ENCODE measurements at regions not wholly inside any gene's neighbourhood (a gene's known extent, or its start where the extent isn't known, plus 50 kb on each side); places are given as distances from the start of the nearest gene placed in this dataset.
"Not testable (repeated sequence)": the region's sequence is repeated elsewhere in the genome, so short reads cannot be mapped to it uniquely, and the experiment has no call there.

DNA sequence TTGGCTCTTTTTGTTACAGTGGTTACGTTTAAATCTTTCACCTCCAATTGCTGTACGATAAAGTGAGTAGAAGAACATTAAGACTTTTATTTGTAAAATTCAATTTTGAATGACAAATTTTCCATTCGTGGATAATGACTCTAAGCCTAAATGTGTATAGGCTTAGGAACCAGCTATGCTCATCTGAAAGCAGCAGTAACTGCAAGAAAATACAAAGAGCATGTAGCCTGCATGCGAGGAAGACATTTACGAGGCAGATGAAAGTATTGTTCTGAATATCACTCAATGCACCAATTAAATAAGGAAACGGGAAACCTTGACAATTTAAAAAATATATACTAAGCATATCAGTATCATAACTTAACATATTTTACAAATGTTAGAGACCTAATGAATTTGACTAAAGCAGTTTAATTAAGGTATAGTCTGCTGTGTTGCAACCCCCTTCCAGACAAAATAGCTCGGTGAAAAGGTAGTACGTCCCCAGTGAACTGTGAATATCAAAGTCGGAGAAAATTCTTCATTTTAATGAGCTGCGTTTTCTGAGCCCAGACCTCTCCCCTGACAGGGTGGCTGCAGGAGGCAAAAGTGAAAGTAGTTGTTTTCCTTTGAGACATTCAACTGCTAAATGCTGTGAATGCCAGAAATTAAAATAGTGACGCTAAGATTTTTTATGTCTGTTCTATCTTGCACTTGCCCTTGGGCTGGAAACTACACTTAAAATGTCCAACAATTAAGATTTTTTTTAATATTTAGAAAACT lies 1236.5 kb upstream of the TENM3 start:
- DNase-seq: no peak

DNA sequence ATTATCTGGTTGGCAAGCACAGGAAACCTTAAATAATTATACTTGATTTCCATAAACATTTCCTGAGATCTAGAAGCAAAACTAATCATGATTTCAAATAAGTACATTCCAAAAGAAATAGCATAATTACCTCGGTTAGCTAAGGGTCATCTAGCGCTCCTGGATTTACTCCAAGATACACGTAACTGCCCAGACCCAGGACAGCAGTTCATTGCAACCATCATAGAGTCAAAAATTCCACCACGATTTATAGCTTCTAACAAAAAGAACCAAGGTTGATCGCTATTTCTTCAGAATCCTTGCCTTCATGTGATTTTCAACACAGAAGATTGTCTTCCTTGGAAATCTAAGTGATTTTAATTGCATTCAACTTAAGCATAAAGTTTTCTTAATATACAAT lies 1235.5 kb upstream of the TENM3 start:
- no peak for DNase-seq

DNA sequence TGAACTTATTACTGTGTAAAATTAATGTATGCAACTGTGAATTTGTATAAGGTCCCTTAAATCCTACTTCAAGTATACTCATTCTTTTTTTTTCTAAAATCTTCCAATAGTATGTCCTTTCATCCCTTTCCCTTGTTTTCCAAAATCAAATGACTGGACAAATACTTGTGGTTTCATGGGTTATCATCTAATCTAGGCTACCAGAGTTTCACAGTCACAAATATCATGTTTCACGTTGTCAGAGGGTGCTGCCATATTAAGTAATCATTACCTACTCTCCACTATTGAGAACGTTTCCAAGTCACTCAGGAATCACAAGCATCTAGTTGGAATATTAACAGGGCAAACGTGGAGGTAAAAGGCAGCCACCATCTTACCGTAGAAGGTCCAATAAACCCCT lies 1235.0 kb upstream of the TENM3 start:
- no peak for DNase-seq

DNA sequence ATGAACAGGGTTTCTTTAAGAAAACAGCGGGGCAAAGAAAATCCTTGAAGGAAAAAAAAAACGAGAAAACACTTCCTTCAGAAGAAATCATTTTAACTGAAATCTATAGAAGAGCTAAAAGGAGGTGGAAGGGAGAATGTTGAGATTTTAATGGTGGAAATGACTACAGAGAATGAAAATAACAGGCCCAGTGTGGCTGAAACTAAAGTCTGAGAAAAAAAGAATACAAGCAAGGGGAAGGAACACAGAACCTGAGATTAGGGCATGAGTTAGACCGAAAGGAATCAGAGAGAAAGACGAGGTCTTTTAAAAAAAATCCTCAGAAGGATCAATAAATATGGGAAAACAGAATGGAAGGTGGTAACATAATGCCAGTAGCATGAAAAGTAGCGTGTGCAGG lies 1230.0 kb upstream of the TENM3 start:
- DNase-seq: no peak

DNA sequence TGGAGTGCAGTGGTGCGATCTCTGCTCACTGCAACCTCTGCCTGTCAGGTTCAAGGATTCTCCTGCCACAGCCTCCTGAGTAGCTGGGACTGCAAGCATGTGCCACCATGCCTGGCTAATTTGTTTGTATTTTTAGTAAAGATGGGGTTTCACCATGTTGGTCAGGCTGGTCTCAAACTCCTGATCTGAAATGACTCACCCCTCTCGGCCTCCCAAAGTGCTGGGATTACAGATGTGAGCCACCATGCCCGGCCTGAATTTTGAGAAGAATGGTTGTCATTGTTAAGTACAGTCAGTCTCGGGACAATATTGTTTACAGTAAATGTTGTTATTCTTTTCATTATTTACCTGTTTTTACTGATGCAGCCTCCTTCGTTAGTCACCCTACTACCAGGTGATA lies 1226.2 kb upstream of the TENM3 start:
- no peak for DNase-seq

DNA sequence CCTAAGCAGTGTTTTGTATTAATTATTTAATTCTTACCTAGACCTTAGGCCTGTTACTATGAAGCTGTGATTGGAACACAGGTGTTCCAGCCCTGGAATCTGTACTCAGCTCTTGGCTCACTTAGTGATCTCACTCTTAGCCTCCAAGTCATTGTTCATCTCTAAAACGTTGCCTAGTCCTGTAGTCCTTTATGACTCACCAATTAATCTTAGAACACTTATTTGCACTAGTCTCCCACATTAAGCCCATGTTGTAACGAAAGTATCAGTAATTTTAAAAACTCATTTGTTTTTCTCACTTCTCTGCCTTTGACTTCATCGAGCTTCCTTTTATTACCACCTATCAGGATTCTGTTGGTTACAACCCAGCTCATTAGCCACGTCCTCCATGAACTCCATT lies 1224.7 kb upstream of the TENM3 start:
- DNase-seq: no peak

DNA sequence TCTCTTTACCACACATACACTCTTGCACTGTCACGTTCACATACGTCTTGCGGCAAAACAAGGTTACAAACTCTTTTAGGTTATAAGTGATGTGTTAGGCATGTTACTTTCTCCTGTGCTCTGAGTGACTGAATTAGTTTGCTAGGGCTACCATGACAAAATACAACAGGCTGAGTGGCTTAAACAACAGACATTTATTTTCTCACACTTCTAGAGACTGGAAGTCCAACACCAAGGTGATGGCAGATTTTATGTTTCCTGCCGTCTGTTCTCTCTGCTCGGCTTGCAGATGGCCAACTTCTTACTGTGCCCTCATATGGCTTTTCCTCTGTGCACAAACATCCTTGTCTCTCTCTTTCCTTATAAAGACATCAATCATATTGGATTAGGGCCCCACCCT lies 1224.3 kb upstream of the TENM3 start:
- no peak for DNase-seq

DNA sequence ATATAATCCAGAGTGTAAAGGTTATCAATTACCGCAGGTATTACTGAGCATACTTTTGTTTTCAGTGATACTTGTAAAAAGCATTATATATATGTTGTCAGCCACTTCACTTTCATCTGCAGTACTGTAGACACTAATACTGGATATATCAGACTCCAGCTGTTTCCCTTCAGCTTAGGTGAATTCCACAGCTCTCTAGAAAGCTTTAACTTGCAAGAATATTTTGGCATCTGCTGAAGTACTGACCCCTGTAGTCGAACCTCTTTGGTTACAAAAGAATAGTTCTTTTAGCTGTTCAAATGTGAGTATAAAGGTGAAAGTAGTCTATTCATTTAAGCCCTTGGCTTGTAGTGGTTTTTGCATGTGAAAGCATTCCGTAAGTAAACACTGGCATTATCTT lies 1222.7 kb upstream of the TENM3 start:
- no peak for DNase-seq

DNA sequence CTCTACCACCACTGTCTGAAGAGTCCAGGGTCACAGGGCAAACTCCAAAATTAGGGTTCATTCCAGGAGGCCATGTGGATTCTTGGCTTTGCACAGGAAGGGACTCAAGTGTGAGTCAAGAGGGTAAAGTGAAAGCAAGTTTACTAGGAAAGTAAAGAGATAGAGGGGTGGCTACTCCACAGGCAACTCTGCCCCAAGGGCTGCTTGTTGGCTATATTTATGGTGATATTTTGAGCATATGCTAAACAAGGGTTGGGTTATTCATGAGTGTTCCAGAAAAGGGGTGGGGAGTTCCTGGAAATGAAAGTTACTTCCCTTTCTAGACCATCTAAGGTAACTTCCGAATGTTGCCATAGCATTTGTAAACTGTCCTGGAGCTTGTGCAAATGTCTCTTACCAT lies 1222.0 kb upstream of the TENM3 start:
- no peak for DNase-seq

DNA sequence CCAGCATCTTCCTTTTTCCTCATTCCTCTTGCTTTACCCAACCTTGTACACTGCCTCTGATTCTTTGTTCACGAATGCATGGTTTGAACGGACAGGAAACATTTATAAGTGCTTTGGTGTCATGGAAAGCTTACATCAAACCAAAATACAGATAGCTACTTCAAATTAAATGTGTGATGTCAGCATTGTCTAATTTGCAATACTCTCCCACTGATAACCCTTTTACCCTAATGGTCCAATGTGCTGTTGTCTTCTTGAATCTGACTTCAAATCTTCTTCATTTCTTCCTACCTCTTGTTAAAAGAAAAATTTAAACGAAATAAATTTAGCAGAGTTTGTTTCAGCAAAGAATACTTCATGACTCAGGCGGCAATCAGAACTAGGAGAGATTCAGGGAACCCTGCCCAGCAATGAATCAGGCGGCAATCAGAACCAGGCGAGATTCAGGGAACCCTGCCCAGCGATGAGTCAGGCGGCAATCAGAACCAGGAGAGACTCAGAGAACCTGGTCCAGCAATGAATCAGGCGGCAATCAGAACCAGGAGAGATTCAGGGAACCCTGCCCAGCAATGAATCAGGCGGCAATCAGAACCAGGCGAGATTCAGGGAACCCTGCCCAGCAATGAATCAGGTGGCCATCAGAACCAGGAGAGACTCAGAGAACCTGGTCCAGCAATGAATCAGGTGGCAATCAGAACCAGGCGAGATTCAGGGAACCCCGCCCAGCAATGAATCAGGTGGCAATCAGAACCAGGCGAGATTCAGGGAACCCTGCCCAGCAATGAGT lies 1212.9 kb upstream of the TENM3 start:
- DNase-seq: not testable (repeated sequence)

DNA sequence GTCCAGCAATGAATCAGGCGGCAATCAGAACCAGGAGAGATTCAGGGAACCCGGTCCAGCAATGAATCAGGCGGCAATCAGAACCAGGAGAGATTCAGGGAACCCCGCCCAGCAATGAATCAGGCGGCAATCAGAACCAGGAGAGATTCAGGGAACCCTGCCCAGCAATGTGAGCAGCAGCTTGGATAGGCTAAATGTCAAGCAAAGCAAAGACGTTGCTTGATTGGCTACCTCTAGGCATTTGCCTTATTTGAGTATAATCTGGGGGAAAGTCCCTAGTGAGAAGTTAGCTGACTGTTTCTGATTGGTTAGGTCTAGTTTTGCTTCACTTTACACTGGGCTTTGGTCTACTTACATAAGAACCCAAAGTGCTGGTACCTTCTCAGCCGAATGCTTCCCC lies 1212.2 kb upstream of the TENM3 start:
- DNase-seq: no peak

DNA sequence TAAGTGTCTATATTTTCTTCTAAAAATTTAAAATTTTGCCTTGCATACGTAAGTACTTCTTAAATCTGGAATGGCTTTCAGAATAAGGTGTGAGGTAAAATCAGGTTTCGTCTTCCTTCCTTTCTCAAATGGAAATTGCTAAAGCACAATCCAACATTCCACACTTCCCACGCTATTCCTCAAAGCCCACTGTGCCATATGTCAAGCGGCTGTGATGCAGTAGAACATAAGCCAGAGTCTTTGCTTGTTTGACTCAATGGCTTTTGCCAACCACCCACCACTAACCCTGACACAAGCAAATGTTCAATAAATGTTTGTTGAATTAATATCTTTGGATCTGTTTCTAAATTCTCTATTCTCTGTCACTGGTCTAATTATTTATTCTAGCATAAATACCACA lies 1199.7 kb upstream of the TENM3 start:
- DNase-seq: no peak

DNA sequence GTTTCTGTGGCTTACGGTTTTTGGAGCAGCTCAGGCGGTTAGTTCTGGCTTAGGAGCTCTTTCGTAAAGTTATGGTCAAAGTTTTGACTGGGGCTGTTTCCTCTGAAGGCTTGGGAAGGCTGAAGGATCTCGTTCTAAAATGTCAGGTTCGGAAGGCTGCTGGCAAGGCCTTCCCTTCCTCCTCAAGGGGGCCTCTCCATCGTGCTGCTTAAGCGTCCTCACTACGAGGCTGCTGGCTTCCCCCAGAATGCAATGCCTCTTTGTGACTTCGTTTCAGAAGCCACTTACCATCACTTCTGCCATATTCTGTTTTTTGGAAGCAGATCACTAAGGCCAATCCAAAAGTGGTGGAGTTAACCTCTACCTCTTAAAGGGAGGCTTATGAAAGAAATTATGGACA lies 1196.4 kb upstream of the TENM3 start:
- no peak for DNase-seq

DNA sequence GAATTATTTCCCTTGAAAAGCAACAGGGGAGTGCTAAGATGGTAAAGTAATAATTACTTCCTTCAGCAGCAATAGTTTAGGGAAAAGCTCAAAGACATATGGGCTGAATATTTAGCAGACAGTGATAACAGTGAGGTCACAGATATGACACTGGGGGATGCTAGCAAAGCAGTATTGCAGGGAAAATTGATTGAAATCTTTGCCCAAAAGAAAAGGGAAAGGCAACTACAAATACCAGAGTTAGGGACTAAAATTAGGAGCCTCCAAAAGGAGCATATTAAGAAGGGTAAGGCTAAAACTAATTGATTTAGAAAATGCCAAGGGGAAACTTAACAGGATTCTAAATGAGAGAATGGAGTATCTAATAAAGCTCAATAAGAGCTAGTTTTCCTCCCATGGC lies 1191.3 kb upstream of the TENM3 start:
- DNase-seq: no peak

DNA sequence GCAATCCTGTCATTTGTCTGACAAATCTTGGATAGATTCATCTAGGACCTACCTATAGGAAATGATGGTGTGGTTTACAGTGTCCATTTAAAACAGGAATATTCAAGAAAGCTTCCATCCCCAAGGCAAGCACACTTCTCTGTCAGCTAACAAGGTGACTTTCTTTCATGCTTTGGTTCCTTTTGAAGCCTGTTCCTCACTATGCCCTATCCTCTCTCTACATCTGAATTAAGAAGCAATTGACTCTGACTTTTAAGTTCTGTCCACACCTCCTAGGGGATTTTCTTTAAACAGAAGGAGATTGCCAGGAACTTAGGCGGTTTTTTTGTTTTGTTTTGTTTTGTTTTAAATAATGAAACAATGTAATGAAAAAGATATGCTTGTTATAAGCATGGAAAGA lies 1181.4 kb upstream of the TENM3 start:
- DNase-seq: no peak

DNA sequence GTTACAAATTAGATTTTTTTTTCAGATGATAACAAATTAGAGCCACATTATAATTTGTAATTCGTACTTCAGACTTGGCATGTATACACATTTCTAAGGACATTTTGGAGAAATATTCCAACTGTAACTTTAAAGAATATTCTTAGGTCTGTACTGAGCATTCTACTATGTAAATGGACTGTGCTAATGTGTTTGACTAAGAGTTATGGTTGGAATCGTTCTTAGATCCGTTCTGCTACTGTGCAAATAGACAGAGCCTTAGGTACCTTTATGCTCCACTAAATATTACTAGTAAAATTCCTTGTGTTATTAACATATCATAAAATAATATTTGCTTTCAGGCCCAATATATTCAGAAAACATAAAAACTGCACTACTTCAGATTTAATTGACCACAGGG lies 1180.0 kb upstream of the TENM3 start:
- no peak for DNase-seq

DNA sequence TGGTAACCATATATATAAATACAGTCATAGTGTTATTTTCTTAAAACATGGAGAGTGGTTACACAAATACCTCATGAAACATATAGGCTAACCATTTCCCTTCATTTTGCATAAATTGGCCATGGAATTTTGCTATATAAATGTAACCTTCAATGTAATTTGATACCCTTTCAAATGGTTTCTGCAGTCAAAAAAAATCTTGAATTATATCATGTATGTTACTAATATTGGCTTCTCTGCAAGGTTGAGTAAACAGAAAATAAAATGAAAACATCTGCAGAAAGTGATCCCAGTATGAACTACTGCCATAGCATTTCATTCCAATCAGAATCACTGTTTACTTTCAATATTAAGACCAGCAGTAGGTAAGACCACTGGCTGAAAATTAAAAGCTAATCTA lies 1165.9 kb upstream of the TENM3 start:
- no peak for DNase-seq

DNA sequence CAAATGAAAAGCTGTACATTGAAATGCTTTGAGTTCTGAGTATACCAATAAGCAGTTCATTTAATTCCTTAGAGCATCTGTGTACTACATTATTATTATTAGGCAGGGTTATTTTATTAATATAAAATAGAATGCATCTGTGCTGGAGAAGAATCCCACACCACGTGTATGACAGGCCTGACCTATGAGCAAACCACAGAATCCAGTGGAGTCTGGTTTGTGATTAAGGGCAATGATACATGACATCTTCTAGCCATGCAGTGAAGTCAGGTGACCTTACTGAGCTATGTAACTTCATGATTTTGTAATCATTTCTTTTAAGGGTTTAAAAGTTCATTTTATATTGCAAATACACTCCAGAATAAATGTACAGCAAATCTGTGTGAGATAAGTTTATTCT lies 1165.0 kb upstream of the TENM3 start:
- DNase-seq: no peak

DNA sequence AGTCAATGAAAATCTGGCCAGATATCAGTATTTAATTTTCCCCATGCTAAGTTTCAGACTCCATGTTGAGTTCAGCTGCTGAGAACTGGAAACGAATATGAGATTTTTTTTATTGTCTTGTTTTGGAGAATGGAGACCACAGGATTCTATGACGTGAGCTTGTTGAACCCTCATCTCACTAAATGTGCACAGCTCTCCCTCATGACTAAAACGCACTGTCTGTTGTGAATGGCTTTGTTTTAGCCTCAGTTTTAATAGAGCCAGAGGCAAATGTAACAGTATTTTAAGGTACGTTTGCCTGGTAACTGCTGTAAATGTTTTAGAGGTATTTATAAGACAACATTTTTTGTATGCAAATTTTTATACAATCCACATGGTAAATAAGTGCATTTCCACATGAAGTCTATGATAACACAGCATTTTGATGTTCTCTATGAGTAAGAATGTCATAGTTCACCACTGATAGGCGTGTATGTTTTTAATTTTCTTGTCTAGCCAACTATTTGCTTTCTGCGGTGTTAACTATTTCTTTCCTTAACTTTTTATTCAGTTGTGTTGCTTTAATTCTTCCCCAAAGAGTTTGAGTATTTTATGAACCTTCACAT lies 1159.3 kb upstream of the TENM3 start:
- DNase-seq: no peak

DNA sequence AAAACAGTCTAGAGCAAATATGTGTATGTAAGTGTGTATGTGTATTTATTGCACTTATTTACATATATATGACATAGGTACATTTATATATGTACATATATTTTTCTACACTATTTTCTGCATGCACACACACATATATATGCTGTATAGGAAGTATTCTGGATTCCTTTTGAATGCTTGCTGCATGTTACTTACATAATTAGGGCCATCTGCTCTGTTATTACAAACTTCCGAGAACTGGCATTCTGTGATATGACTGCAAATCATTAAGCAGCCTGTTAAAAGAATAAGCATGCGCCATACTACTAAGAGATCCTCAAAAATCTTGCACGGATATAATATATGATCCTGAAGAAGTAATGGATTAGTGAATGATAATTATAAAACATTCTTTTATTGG lies 1157.6 kb upstream of the TENM3 start:
- no peak for DNase-seq

DNA sequence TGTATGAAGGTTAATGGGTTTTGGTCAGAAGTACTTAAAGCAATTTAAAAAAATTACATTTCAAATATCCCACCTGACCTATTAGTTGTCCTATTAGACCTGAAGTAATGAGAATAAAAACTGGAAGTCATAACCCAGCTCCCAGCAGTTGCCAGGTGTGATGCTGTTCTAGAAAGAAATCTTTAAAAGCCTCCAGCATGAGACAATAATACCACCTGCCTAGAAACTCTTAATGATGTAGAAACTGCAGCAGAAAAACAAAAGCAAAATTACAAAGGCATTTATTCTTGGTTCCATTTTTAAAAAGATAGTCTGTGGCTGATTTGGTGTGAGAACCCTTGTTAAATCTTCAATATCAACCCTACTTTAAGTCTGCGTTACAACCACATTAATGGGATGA lies 1137.7 kb upstream of the TENM3 start:
- no peak for DNase-seq

DNA sequence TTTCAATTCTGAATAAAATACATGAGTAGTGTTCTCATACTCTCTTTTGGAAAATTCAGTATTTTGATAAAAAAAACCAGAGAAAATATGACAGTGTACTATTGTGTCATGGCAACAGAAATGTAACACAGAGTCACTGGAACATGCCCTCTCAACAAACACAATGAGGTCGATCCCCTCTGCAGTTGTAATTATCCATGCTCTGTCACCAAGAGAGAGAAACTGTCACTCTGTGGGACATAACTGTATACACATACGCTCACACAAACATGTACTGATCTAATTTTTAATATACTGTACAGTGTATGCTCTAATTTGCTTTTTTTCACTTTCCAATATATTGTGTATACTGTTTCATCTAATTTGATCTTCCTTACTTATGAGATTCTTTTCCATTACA lies 1136.8 kb upstream of the TENM3 start:
- no peak for DNase-seq

DNA sequence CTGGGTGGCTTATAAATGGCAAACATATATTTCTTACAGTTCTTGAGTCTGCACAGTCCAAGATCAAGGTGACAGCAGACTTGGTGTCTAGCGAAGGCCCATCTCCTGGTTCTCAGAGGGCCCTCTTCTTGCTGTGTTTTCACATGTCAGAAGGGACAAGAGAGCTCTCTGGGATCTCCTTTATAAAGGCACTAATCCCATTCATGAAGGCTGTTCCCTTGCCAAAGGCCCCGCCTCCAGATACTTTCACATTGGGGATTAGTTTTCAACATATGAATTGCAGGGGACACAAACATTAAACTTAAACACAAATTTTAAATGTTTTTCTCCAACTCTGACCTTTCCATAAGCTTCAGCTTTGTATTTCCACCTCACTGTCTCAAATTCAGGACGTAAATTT lies 1135.0 kb upstream of the TENM3 start:
- no peak for DNase-seq

DNA sequence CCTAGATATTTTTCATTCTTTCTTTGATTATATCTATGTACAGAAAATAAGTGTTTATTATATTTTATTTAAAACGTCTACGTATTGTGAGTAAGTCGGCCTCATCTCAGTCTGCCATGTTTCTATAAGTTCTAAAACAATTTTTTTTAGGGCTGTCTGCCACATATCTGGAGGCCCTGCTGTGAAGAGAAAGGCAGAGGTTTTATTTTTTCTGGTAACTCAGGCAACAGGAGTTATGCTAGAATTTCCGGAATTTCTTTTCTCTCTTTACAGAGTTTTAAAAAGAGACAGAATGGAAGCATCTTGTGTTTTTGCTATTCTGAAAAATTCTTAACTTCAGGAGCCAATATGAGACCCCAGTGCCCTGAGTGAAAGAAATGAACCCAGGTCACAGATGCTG lies 1124.0 kb upstream of the TENM3 start:
- DNase-seq: no peak
